Fibroblast of skin of left quadriceps (primary cell): ENCODE measurements at regions not wholly inside any gene's neighbourhood (a gene's known extent, or its start where the extent isn't known, plus 50 kb on each side); places are given as distances from the start of the nearest gene placed in this dataset.
"Not testable (repeated sequence)": the region's sequence is repeated elsewhere in the genome, so short reads cannot be mapped to it uniquely, and the experiment has no call there.

Source experiments
- DNase-seq, 2 experiments: peaks; one replicate each; pipeline ENCODE4 v3.0.0-alpha.2; 2013; ENCODE audit warnings: low read depth in 2 of 2

DNA sequence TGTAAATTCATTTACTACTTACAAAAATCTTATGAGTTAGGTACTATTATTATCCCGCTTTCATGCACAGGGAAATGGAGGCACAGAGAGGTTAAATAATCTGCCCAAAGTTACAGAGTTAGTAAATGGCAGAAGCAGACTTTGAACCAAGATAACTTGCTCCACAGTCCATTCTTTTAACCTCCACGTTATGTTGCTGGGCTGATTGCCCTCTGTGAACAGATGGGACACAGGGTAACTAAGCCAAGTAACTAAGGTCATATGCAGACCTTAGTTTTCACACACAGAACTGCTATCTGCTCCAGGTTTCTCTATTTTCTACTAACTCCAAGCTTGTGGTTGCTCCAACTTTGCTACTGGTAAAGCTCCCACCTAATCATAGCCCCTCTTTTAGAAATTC, 147.1 kb upstream of the IFNG-AS1 start:
- no peak for DNase-seq

GRCh38 chr12:67843257-67843656, 146.0 kb upstream of the IFNG-AS1 start:
- no peak for DNase-seq

- no peak for DNase-seq
These were observed 136.5 kb upstream of the IFNG-AS1 start for GRCh38 chr12:67852701-67853100.

DNA sequence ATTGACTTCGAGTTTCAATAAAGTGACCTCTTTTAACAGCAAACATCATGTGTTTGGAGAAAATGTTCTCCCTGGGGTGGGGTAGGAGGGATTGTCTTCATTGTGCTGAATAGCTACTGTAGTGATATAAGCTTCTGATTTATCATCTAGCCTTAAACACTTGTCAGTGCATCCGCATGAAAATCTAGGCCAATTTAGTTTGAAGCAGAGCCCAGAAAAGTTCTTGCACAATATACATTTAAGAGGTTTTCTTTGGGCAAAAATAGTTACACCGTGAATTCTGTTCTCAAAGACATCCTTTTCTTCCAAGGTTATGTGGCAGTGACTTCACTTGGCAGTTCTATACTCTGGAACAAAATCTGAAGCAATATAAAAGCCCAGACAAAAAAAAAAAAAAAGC, 136.0 kb upstream of the IFNG-AS1 start:
- DNase-seq: peak; percentile 59 to 60

- no peak for DNase-seq
These were observed 134.9 kb upstream of the IFNG-AS1 start for GRCh38 chr12:67854351-67854750.

DNA sequence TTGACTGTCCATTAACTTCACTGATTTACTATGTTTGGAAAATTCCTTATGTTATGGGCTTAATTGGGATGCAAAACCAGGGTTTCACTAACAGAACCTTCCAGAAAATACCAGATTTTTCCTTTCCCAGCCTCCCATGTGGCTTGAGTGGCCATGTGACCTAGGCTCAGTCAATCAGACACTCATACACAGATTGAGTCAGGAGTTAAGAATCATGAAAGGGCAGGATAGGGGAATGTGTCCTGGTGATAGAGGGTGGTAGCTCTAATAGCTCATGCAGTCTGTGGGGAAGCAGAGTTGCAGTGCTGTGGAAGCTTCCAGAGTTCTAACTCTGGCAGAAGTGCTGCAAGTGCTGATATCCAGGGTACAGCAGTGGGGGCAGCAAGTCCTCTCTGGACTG, 134.1 kb upstream of the IFNG-AS1 start:
- no peak for DNase-seq

- DNase-seq: no peak
These were observed 118.0 kb upstream of the IFNG-AS1 start for GRCh38 chr12:67871231-67871630.

- DNase-seq: no peak
These were observed 115.9 kb upstream of the IFNG-AS1 start for GRCh38 chr12:67873355-67873754.

DNA sequence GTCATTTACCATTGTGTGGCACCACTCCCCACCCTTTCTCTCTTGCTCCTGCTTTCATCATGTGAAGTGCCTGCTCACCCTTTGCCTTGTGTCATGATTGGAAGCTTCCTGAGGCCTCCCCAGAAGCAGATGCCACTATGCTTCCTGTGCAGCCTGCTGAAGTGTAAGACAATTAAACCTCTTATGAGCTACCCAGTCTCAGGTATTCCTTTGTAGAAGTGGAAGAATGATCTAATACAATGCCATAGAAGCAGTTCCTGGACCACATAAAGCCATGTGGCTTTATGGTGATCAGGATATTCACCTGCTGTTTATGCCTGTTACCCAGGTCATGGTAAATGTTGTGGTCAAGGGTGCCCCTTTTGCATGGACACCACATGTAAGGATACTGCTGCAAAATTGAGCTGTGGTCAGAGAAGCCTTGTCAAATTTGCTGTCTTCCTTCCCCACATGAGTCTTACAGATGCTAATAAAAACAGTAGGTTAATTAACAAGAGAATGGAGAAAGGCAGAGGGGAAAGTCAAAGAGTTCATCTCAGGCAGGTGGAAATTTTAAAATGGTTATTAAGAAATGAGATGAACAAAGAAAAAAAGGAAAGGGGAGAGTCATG, 112.8 kb upstream of the IFNG-AS1 start:
- no peak for DNase-seq

DNA sequence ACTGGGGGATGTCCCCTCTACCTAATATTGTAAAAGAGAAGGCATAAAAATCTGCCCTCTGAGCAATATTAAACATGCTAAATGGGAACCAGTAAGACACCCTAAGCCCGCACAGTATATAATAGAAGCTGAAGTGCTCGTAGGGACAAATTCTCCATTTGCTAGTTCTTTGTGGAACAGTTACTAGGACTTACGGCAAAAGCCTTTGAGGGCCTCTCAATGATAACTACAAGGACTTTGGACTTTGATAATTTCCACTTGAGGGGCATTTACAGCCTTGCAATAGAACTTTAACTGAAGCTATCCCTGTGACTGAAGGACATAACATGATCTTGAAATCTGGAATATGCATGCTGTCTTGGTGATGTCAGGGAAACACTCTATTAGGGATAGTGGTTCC, 111.5 kb upstream of the IFNG-AS1 start:
- no peak for DNase-seq

- DNase-seq: no peak
These were observed 109.3 kb upstream of the IFNG-AS1 start for GRCh38 chr12:67879937-67880336.

DNA sequence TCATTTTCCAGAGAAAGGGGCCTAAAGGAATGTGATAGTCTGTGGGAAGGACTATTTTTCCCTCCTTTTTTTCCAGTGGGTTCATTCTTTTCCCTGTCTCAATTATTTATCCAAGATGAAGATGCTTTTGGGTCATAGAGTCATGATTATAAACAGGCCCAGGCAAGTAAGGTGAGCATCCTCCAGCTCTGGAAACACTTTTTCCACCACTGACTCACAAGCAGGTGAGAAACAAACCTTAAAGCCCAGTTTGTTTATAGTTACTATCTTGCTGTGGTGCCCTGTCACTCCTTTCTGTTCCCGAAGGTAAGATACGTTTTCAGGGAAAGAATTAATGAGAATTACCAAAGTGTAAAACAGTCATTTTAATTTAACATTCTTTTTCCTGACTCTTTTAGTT, 107.7 kb upstream of the IFNG-AS1 start:
- DNase-seq: no peak

DNA sequence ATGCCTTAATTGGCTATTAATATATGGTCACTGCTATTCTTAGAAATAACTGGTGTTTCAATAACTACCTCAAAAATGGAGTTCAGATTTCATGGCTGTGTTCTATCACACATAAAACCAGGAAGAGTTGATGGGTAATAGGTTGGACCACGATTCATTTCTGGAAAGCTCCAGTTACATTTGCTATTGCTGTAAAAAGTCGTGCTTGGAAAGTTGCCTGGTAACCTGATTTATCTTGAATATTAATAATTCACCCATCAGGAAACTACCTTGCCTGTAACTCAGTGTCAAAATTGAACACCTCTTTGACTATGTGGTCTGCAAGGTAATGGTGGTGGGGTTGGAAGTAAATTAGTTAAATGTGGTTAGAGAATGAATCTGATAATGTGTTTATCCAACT, 104.7 kb upstream of the IFNG-AS1 start:
- DNase-seq: no peak

DNA sequence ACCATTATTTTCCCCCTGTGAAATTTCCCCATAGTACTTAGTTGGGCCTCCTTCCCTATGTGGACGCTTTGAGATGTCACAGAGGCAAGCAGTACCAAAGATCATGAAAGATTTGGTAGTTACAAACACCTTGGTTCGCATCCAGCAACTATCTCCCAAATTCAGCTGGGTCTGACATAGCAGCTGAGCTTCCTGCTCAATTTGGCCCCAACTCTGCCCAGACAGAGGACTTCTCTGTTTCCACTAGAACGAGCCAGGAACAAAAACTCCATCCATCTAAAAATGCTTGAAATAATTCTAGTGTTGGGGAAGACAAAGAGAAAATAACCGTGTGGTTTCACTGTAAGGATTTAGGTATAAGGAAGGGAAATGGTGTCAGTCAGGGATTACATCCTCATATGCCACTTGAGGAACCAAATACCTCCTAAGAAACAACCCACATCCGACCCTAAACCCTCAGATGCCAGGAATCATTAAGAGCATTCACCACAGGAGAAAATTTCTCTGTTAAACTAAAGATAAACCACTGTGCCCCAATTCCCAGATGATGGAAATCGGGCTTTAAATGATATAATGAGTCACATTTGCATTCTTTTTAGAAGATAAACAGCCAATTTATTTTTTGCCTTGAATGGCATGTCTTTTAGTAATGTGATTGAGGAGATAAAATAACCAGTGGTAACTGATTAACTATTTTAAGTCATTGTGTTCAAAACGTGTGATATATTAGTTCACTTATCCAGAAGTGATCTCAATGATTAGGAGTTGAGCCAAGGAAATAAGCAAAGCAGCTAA, 103.7 kb upstream of the IFNG-AS1 start:
- peak in 1 of 2 experiments; percentile 4 for DNase-seq

- DNase-seq: no peak
These were observed 102.2 kb upstream of the IFNG-AS1 start for GRCh38 chr12:67887065-67887464.

- no peak for DNase-seq
These were observed 99.3 kb upstream of the IFNG-AS1 start for GRCh38 chr12:67889931-67890330.

GRCh38 chr12:67890726-67891258, 98.5 kb upstream of the IFNG-AS1 start:
- no peak for DNase-seq

DNA sequence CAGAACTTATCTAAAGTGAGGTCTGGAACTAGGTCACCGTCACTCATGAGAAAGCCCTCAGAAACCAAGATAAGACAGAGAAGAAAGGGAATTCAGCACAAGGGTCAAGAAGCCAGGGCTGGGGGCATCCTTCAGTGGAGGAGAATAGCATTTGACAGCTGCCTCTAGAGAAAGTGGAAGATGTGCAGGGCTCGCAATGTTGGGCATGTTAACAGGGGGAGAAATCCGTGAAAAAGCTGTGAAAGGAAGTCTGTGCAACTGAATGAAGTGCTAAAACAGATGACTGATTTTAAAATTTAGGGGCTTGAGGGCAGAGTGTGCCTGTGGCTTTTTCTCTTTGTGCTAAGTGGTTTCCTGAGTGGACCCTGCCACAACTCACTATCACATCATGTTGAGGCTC, 97.7 kb upstream of the IFNG-AS1 start:
- no peak for DNase-seq

GRCh38 chr12:67892259-67893021, 96.8 kb upstream of the IFNG-AS1 start:
- DNase-seq: no peak

DNA sequence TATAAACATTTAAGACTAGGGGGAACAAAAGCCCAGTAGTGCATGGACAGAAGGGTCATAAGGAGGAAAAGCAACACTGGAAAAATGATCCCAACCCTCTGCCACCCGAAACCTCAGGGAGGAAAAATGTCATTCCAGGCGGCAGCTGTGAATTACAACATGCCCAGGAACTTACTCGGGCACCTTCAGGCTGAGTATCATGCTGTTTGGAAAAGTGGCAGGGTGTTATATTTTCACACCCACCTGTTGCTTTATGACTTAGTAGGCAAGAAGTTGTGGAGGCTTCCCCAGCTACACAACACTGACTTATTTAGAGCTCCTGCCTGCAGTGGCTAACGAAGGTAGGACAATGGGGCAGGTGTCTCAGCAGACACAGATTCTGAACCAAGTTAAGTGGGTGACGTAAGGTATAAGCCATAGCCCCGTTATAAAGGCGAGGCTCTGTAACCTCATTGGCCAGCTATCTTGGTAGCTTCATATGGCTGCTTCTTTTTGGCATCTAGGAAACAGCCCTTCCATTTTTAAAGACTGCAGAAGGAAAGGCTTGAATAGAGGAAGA, 96.1 kb upstream of the IFNG-AS1 start:
- no peak for DNase-seq

GRCh38 chr12:67900418-67900817, 88.8 kb upstream of the IFNG-AS1 start:
- not testable (repeated sequence) for DNase-seq

- peak; percentile 82 to 84 for DNase-seq
These were observed 80.1 kb upstream of the IFNG-AS1 start for GRCh38 chr12:67909091-67909531.
